H9 (cell line): ENCODE measurements at regions not wholly inside any gene's neighbourhood (a gene's known extent, or its start where the extent isn't known, plus 50 kb on each side); places are given as distances from the start of the nearest gene placed in this dataset.

Experiments used
- DNase-seq: peaks from one replicate; pipeline ENCODE4 v3.0.0-alpha.2; 2017
- H2AFZ ChIP-seq: one replicate; pipeline ENCODE4 v1.6.1; 2013; ENCODE audit warnings: mild to moderate bottlenecking, low read length, control low read depth, moderate library complexity
- H2AK5ac ChIP-seq: 2 replicates; pipeline ENCODE4 v1.6.1; 2013; ENCODE audit warnings: low read length, control low read depth, mixed read lengths; ENCODE audit not compliant: insufficient read length
- H2BK120ac ChIP-seq: one replicate; pipeline ENCODE4 v1.6.1; 2013; ENCODE audit warnings: low read depth, mild to moderate bottlenecking, low read length, control low read depth, inconsistent platforms; ENCODE audit not compliant: poor library complexity, severe bottlenecking
- H2BK12ac ChIP-seq: 2 replicates; pipeline ENCODE4 v1.6.1; 2013; ENCODE audit warnings: low read length, control low read depth, mixed read lengths, low read depth; ENCODE audit not compliant: insufficient read length
- H2BK15ac ChIP-seq: 2 replicates; pipeline ENCODE4 v1.6.1; 2013; ENCODE audit warnings: low read depth, low read length, control low read depth
- H2BK20ac ChIP-seq: one replicate; pipeline ENCODE4 v1.6.1; 2013; ENCODE audit warnings: low read depth, mild to moderate bottlenecking, low read length, control low read depth, inconsistent platforms; ENCODE audit not compliant: poor library complexity, severe bottlenecking
- H2BK5ac ChIP-seq: 2 replicates; pipeline ENCODE4 v1.6.1; 2013; ENCODE audit warnings: low read length, control low read depth, mixed read lengths; ENCODE audit not compliant: insufficient read length
- H3K14ac ChIP-seq: 2 replicates; pipeline ENCODE4 v1.6.1; 2013; ENCODE audit warnings: low read length, control low read depth; ENCODE audit not compliant: insufficient read depth
- H3K18ac ChIP-seq: 2 replicates; pipeline ENCODE4 v1.6.1; 2013; ENCODE audit warnings: low read depth, mild to moderate bottlenecking, mixed read lengths, low read length, control low read depth; ENCODE audit not compliant: insufficient read length
- H3K23ac ChIP-seq: 2 replicates; pipeline ENCODE4 v1.6.1; 2013; ENCODE audit warnings: low read length, control low read depth, mixed read lengths, low read depth; ENCODE audit not compliant: insufficient read length
- H3K23me2 ChIP-seq: 2 replicates; pipeline ENCODE4 v1.6.1; 2013; ENCODE audit warnings: low read depth, mild to moderate bottlenecking, mixed read lengths, low read length, control low read depth; ENCODE audit not compliant: insufficient read length, poor library complexity, severe bottlenecking
- H3K27ac ChIP-seq: 2 replicates; pipeline ENCODE4 v1.5.1; 2013; ENCODE audit warnings: low read length, control low read depth, mixed read lengths, low read depth; ENCODE audit not compliant: insufficient read length
- H3K27me3 ChIP-seq: 2 replicates; pipeline ENCODE4 v1.6.1; 2013; ENCODE audit warnings: low read length, control low read depth, inconsistent platforms; ENCODE audit not compliant: insufficient read depth
- H3K4ac ChIP-seq: 2 replicates; pipeline ENCODE4 v1.6.1; 2013; ENCODE audit warnings: low read depth, mild to moderate bottlenecking, control low read depth, inconsistent platforms, low read length, moderate library complexity
- H3K4me1 ChIP-seq: 2 replicates; pipeline ENCODE4 v1.6.1; 2013; ENCODE audit warnings: low read length, control low read depth, inconsistent platforms; ENCODE audit not compliant: insufficient read depth
- H3K4me2 ChIP-seq: 2 replicates; pipeline ENCODE4 v1.6.1; 2013; ENCODE audit warnings: low read length, control low read depth, mixed read lengths; ENCODE audit not compliant: insufficient read length, insufficient read depth
- H3K56ac ChIP-seq: 2 replicates; pipeline ENCODE4 v1.6.1; 2013; ENCODE audit warnings: low read depth, mild to moderate bottlenecking, mixed read lengths, low read length, control low read depth; ENCODE audit not compliant: insufficient read length
- H3K79me1 ChIP-seq: 2 replicates; pipeline ENCODE4 v1.6.1; 2013; ENCODE audit warnings: low read depth, mild to moderate bottlenecking, moderate library complexity, low read length, control low read depth, inconsistent platforms; ENCODE audit not compliant: insufficient read depth, poor library complexity, severe bottlenecking
- H3K79me2 ChIP-seq: 2 replicates; pipeline ENCODE4 v1.6.1; 2013; ENCODE audit warnings: low read length, control low read depth, inconsistent platforms; ENCODE audit not compliant: insufficient read depth
- H3K9ac ChIP-seq: 2 replicates; pipeline ENCODE4 v1.6.1; 2013; ENCODE audit warnings: low read length, control low read depth, mixed read lengths; ENCODE audit not compliant: insufficient read length; ENCODE audit errors: extremely low read depth
- H3K9me3 ChIP-seq: one replicate; pipeline ENCODE4 v1.6.1; 2013; ENCODE audit warnings: low read depth, low read length, inconsistent platforms; ENCODE audit not compliant: control insufficient read depth
- H3T11ph ChIP-seq: one replicate; pipeline ENCODE4 v1.6.1; 2013; ENCODE audit warnings: mild to moderate bottlenecking, low read length, control low read depth, inconsistent platforms
- H4K20me1 ChIP-seq: one replicate; pipeline ENCODE4 v1.6.1; 2013; ENCODE audit not compliant: control insufficient read depth, insufficient read length, insufficient read depth
- H4K5ac ChIP-seq: 2 replicates; pipeline ENCODE4 v1.6.1; 2013; ENCODE audit warnings: low read depth, mild to moderate bottlenecking, mixed read lengths, low read length, control low read depth; ENCODE audit not compliant: insufficient read length
- H4K8ac ChIP-seq: replicated peaks from 2 replicates; pipeline ENCODE4 v1.6.1; 2013; ENCODE audit warnings: low read length, control low read depth, mixed read lengths, low read depth; ENCODE audit not compliant: insufficient read length
- H4K91ac ChIP-seq: 2 replicates; pipeline ENCODE4 v1.6.1; 2013; ENCODE audit warnings: low read depth, mild to moderate bottlenecking, moderate library complexity, mixed read lengths, low read length, control low read depth; ENCODE audit not compliant: insufficient read length
- H3K27ac Mint-ChIP-seq, 3 experiments: 2 replicates in 2 of 3; 3 replicates in 1 of 3; pipeline ENCODE4 v1.8.0; 2020 to 2021; ENCODE audit warnings: mixed read lengths in 3 of 3, mild to moderate bottlenecking in 1 of 3, moderate library complexity in 1 of 3
- H3K27me3 Mint-ChIP-seq: 2 replicates; pipeline ENCODE4 v1.8.0; 2021; ENCODE audit warnings: low read depth, mild to moderate bottlenecking, moderate library complexity, mixed read lengths
- H3K36me3 Mint-ChIP-seq, 3 experiments: 2 replicates in 2 of 3; 3 replicates in 1 of 3; pipeline ENCODE4 v1.8.0; 2020 to 2021; ENCODE audit warnings: low read depth in 3 of 3, mixed read lengths in 3 of 3; ENCODE audit not compliant: insufficient read depth in 1 of 3
- H3K4me1 Mint-ChIP-seq, 2 experiments: 2 replicates each; pipeline ENCODE4 v1.8.0; 2020; ENCODE audit warnings: mixed read lengths in 2 of 2
- H3K4me3 Mint-ChIP-seq, 2 experiments: 2 replicates in 1 of 2; 3 replicates in 1 of 2; pipeline ENCODE4 v1.8.0; 2020 to 2021; ENCODE audit warnings: mild to moderate bottlenecking in 2 of 2, mixed read lengths in 2 of 2, moderate library complexity in 1 of 2
- H3K9me3 Mint-ChIP-seq, 2 experiments: 2 replicates in 1 of 2; 3 replicates in 1 of 2; pipeline ENCODE4 v1.8.0; 2020; ENCODE audit warnings: mild to moderate bottlenecking in 2 of 2, mixed read lengths in 2 of 2, moderate library complexity in 1 of 2
- CTCF ChIP-seq: fragments of 200-600 bp; sonication (generic); conservative IDR thresholded peaks from 3 replicates; pipeline ENCODE4 v1.8.0; 2021; ENCODE audit warnings: antibody characterized with exemption, mild to moderate bottlenecking
- WGBS: extraction: QIAGEN DNeasy Blood & Tissue Kit; methylation state at CpG from one replicate; pipeline ENCODE4 v1.1.7; 2013; ENCODE audit warnings: missing lambda C conversion rate, low lambda C conversion rate, mixed read lengths; ENCODE audit not compliant: insufficient read length; ENCODE audit errors: extremely low coverage; 5-methylcytosine and 5-hydroxymethylcytosine counted together

GRCh38 chr6:148138573-148138972 is 204.1 kb upstream of the SASH1 start:
- H4K8ac ChIP-seq: no peak overlapping the region
- H3K4me1 ChIP-seq: no peaks in the 10 kb centered on the region
- H2AFZ ChIP-seq: no peak overlapping the region
- no peak overlapping the region for H3K4me2 ChIP-seq
- H3K27me3 ChIP-seq: no peaks in the 10 kb centered on the region
- no peak overlapping the region for H4K5ac ChIP-seq
- H3K23me2 ChIP-seq: no peaks in the 10 kb centered on the region
- H3T11ph ChIP-seq: no peak overlapping the region
- Mint-ChIP-seq H3K9me3 (peaks cover 0 to 7% of the 10 kb centered on the region in 2 experiments; a peak in 1 of 5 replicates), H3K4me3 (no peak overlapping the region), H3K4me1 (0 out of 4 replicates have a peak, but pooled peaks cover 0 to 2% of the 10 kb centered on the region in 2 experiments), H3K27me3 (peaks cover 4% of the 10 kb centered on the region; the same call in 1 of the 2 replicates), H3K27ac (no peak overlapping the region), H3K36me3 (peaks cover 0 to 3% (median 0%) of the 10 kb centered on the region in 3 experiments; a peak in 2 of 7 replicates)
- H3K4ac ChIP-seq: no peak overlapping the region
- no peaks in the 10 kb centered on the region for H4K20me1 ChIP-seq
- no peak overlapping the region for H3K27ac ChIP-seq
- no peak overlapping the region for H4K91ac ChIP-seq
- H2BK20ac ChIP-seq: no peak overlapping the region
- no peaks in the 10 kb centered on the region for H3K79me2 ChIP-seq
- H3K18ac ChIP-seq: no peak overlapping the region
- H2BK5ac ChIP-seq: no peak overlapping the region
- H2BK12ac ChIP-seq: no peak overlapping the region
- H3K9me3 ChIP-seq: no peaks in the 10 kb centered on the region
- no peak overlapping the region for H3K56ac ChIP-seq
- no peak overlapping the region for H2BK15ac ChIP-seq
- H3K23ac ChIP-seq: no peak overlapping the region
- no peak overlapping the region for H3K9ac ChIP-seq
- no CpG with 5 or more reads among the region's 1 CpG for WGBS
- no peak for DNase-seq
- H3K79me1 ChIP-seq: no peaks in the 10 kb centered on the region
- no peak overlapping the region for H2BK120ac ChIP-seq
- no peak overlapping the region for H2AK5ac ChIP-seq
- no peak overlapping the region for H3K14ac ChIP-seq
- no peak for TF ChIP-seq CTCF
